HCT116 (cell line): ENCODE measurements at regions not wholly inside any gene's neighbourhood (a gene's known extent, or its start where the extent isn't known, plus 50 kb on each side); places are given as distances from the start of the nearest gene placed in this dataset.

Experiments
- ATAC-seq: fragments of 200-7000 bp; cut with Tn5 transposase; 2 replicates; pipeline ENCODE4 v1.9.1; 2020; ENCODE audit warnings: mild to moderate bottlenecking, moderate library complexity
- BruUV-seq: library from RNA; stranded (reverse); fragments of 400-500 nt; replicated peaks from 2 replicates; lab custom pipeline; 2021; lab: Mats Ljungman, UMichigan
- CTCF ChIA-PET: fragments of 300-600 bp; sonication (Branson Sonifier 250); formaldehyde crosslinking; loops from one replicate; lab custom pipeline; 2021; ENCODE audit warnings: antibody characterized with exemption; lab: Charles Lee
- POLR2A ChIA-PET: fragments of 300-600, 350-600 bp; sonication (Branson Sonifier 250); formaldehyde crosslinking; loops from one replicate; lab custom pipeline; 2021; ENCODE audit warnings: antibody characterized with exemption; lab: Charles Lee
- RAD21 ChIA-PET, 2 experiments: fragments of 300-600 bp; sonication (Branson Sonifier 250); formaldehyde crosslinking; loops; one replicate each; lab custom pipeline; 2023; ENCODE audit warnings: low total read pairs in 2 of 2; ENCODE audit not compliant: uncharacterized antibody in 2 of 2, unreplicated experiment in 2 of 2, low non-redundant PET in 1 of 2; lab: Charles Lee
- DNase-seq: peaks from one replicate; pipeline ENCODE4 v3.0.0-alpha.2; 2010; ENCODE audit warnings: low read depth, low spot score
- H2AFZ ChIP-seq: fragments of 200-600 bp; shearing (Covaris generic), sonication (generic); 2 replicates; pipeline ENCODE4 v1.6.1; 2017; ENCODE audit warnings: low read depth, mixed run types, mixed read lengths, antibody characterized with exemption, low read length; ENCODE audit not compliant: poor library complexity, severe bottlenecking
- H3K27ac ChIP-seq: 2 replicates; pipeline ENCODE4 v1.5.1; 2012; ENCODE audit warnings: low read depth, low read length
- H3K27me3 ChIP-seq: fragments of 200-600 bp; sonication (generic); 2 replicates; pipeline ENCODE4 v1.6.1; 2016; ENCODE audit warnings: mixed run types, low read length, mixed read lengths; ENCODE audit not compliant: insufficient read depth
- H3K36me3 ChIP-seq, 2 experiments: fragments of 200-500 bp in 1 of 2; fragments of 200-600 bp in 1 of 2; sonication (Bioruptor generic) in 1 of 2; sonication (generic) in 1 of 2; 2 replicates each; pipeline versions ENCODE4 v1.5.1 to v1.6.1; 2014 to 2016; ENCODE audit warnings: low read length in 2 of 2, inconsistent platforms in 1 of 2, mixed read lengths in 1 of 2, mixed run types in 1 of 2; ENCODE audit not compliant: insufficient read depth in 2 of 2, control insufficient read depth in 1 of 2
- H3K4me1 ChIP-seq, 2 experiments: fragments of 200-600 bp in 1 of 2; sonication (generic) in 1 of 2; 2 replicates each; pipeline versions ENCODE4 v1.5.1 to v1.6.1; 2012 to 2017; ENCODE audit warnings: low read length in 2 of 2, inconsistent platforms in 1 of 2, mild to moderate bottlenecking in 1 of 2, mixed read lengths in 1 of 2, mixed run types in 1 of 2, moderate library complexity in 1 of 2; ENCODE audit not compliant: insufficient read depth in 2 of 2, control insufficient read depth in 1 of 2
- H3K4me2 ChIP-seq: fragments of 200-600 bp; sonication (generic); 2 replicates; pipeline ENCODE4 v1.6.1; 2017; ENCODE audit warnings: mixed run types, low read length, mixed read lengths
- H3K4me3 ChIP-seq, 2 experiments: fragments of 200-600 bp in 1 of 2; sonication (generic) in 1 of 2; replicated peaks in 1 of 2; 2 replicates each; pipeline ENCODE4 v1.5.1; 2011 to 2016; ENCODE audit warnings: low read length in 2 of 2, control low read depth in 1 of 2, low read depth in 1 of 2, mild to moderate bottlenecking in 1 of 2, mixed read lengths in 1 of 2, mixed run types in 1 of 2
- H3K79me2 ChIP-seq: fragments of 200-600 bp; sonication (generic); 2 replicates; pipeline ENCODE4 v1.6.1; 2017; ENCODE audit warnings: mild to moderate bottlenecking, mixed run types, low read length, moderate library complexity, mixed read lengths; ENCODE audit not compliant: insufficient read depth
- H3K9ac ChIP-seq: fragments of 200-600 bp; sonication (generic); 2 replicates; pipeline ENCODE4 v1.6.1; 2016; ENCODE audit warnings: low read length, mixed read lengths
- H3K9me2 ChIP-seq: fragments of 200-600 bp; sonication (generic), shearing (Covaris generic); 2 replicates; pipeline ENCODE4 v1.6.1; 2017; ENCODE audit warnings: mixed run types, mild to moderate bottlenecking, moderate library complexity; ENCODE audit not compliant: insufficient read depth
- H3K9me3 ChIP-seq, 2 experiments: fragments of 200-500 bp in 1 of 2; fragments of 200-600 bp in 1 of 2; sonication (Bioruptor generic) in 1 of 2; sonication (generic) in 1 of 2; 2 replicates each; pipeline ENCODE4 v1.6.1; 2014 to 2017; ENCODE audit warnings: low read length in 2 of 2, mixed read lengths in 2 of 2, inconsistent platforms in 1 of 2, low read depth in 1 of 2, mild to moderate bottlenecking in 1 of 2, mixed run types in 1 of 2, moderate library complexity in 1 of 2; ENCODE audit not compliant: control insufficient read depth in 1 of 2, insufficient read depth in 1 of 2
- H4K20me1 ChIP-seq: fragments of 200-600 bp; sonication (generic), shearing (Covaris generic); 2 replicates; pipeline ENCODE4 v1.6.1; 2017; ENCODE audit warnings: mixed run types, mild to moderate bottlenecking, moderate library complexity; ENCODE audit not compliant: insufficient read depth
- CEBPB ChIP-seq: IDR thresholded peaks from 2 replicates; pipeline ENCODE4 v1.6.1; 2012; ENCODE audit warnings: low read depth
- CTCF ChIP-seq, 3 experiments: fragments of 200-600 bp in 1 of 3; sonication (generic) in 1 of 3; IDR thresholded peaks in 2 of 3; conservative IDR thresholded peaks in 1 of 3; 2 replicates each; pipeline ENCODE4 v1.5.1; 2012 to 2017; ENCODE audit warnings: low read depth in 2 of 3, low read length in 2 of 3, antibody characterized with exemption in 1 of 3, borderline replicate concordance in 1 of 3, control low read depth in 1 of 3, mild to moderate bottlenecking in 1 of 3, mixed read lengths in 1 of 3, mixed run types in 1 of 3, moderate library complexity in 1 of 3; ENCODE audit not compliant: insufficient read depth in 1 of 3
- ELF1 ChIP-seq: IDR thresholded peaks from 2 replicates; pipeline ENCODE4 v1.6.1; 2012; ENCODE audit warnings: low read depth, borderline replicate concordance
- EZH2 ChIP-seq: fragments of 200-600 bp; sonication (generic); IDR thresholded peaks from 2 replicates; pipeline ENCODE4 v1.6.1; 2017; ENCODE audit warnings: antibody characterized with exemption, mixed run types
- FOSL1 ChIP-seq: IDR thresholded peaks from 2 replicates; pipeline ENCODE4 v1.6.1; 2012; ENCODE audit warnings: low read depth
- JUND ChIP-seq: IDR thresholded peaks from 2 replicates; pipeline ENCODE4 v1.6.1; 2012
- POLR2AphosphoS5 ChIP-seq: IDR thresholded peaks from 2 replicates; pipeline ENCODE4 v1.6.1; 2011; ENCODE audit warnings: mild to moderate bottlenecking, low read depth, low read length, moderate library complexity
- RAD21 ChIP-seq: IDR thresholded peaks from 2 replicates; pipeline ENCODE4 v1.6.1; 2012; ENCODE audit warnings: low read depth, mild to moderate bottlenecking
- REST ChIP-seq: IDR thresholded peaks from 2 replicates; pipeline ENCODE4 v1.6.1; 2012; ENCODE audit warnings: low read depth
- YY1 ChIP-seq: IDR thresholded peaks from 2 replicates; pipeline ENCODE4 v1.6.1; 2011; ENCODE audit warnings: low read length, low read depth, moderate library complexity, mild to moderate bottlenecking; ENCODE audit not compliant: insufficient replicate concordance; ENCODE audit errors: extremely low read depth
- ZBTB33 ChIP-seq: IDR thresholded peaks from 2 replicates; pipeline ENCODE4 v1.6.1; 2011; ENCODE audit warnings: mild to moderate bottlenecking, low read length, moderate library complexity; ENCODE audit not compliant: insufficient replicate concordance; ENCODE audit errors: extremely low read depth
- ZFX ChIP-seq: fragments of 450-650 bp; IDR thresholded peaks from 2 replicates; pipeline ENCODE4 v1.6.1; 2017
- ZNF274 ChIP-seq: fragments of 200-500 bp; sonication (Bioruptor generic); IDR thresholded peaks from 2 replicates; pipeline ENCODE4 v1.6.1; 2014; ENCODE audit warnings: mild to moderate bottlenecking, low read depth, low read length, inconsistent platforms
- intact Hi-C: fragments of 100-400 bp; cut with micrococcal nuclease; formaldehyde crosslinking; loops from 2 replicates; pipeline ENCODE4 v1.10.0; 2022

- no peaks in the 10 kb centered on the region for H3K27me3 ChIP-seq
- H3K9me3 ChIP-seq, result no peaks in the 10 kb centered on the region
- no peak overlapping the region for H2AFZ ChIP-seq
- TF ChIP-seq ZFX (no peak), POLR2AphosphoS5 (no peak), RAD21 (no peak)
- ChIA-PET RAD21 (no interaction called here), CTCF (no interaction called here), POLR2A (no interaction called here)
- H3K9me2 ChIP-seq, result no peaks in the 10 kb centered on the region
- no peak for DNase-seq
- H3K79me2 ChIP-seq, result no peaks in the 10 kb centered on the region
- BruUV-seq, result no TSS peak
- H4K20me1 ChIP-seq, result no peaks in the 10 kb centered on the region
- intact Hi-C loops, result no loop called here
- no peaks in the 10 kb centered on the region for H3K4me1 ChIP-seq
- H3K4me3 ChIP-seq, result no peak overlapping the region
- H3K4me2 ChIP-seq, result no peak overlapping the region
- H3K9ac ChIP-seq, result no peak overlapping the region
- no peak for ATAC-seq
- H3K36me3 ChIP-seq, result no peaks in the 10 kb centered on the region
- no peak overlapping the region for H3K27ac ChIP-seq
Measured at GRCh38 chr4:116531870-116532269, 553.5 kb downstream of the TRAM1L1 start.

GRCh38 chr4:116531026-116531425 lies 554.4 kb downstream of the TRAM1L1 start:
- no TSS peak for BruUV-seq
- ChIA-PET RAD21 (no interaction called here), CTCF (no interaction called here), POLR2A (no interaction called here)
- Histone ChIP-seq H3K79me2 (no peaks in the 10 kb centered on the region), H4K20me1 (no peaks in the 10 kb centered on the region), H3K9me3 (no peaks in the 10 kb centered on the region), H3K36me3 (no peaks in the 10 kb centered on the region), H2AFZ (no peak overlapping the region), H3K4me1 (no peaks in the 10 kb centered on the region), H3K9me2 (no peaks in the 10 kb centered on the region), H3K4me2 (no peak overlapping the region), H3K4me3 (no peak overlapping the region), H3K9ac (no peak overlapping the region), H3K27me3 (no peaks in the 10 kb centered on the region), H3K27ac (no peak overlapping the region)
- ATAC-seq (no peak), DNase-seq (no peak)
- intact Hi-C loops, result no loop called here
- no peak for TF ChIP-seq ZNF274
- no peak for TF ChIP-seq POLR2AphosphoS5
- TF ChIP-seq YY1, result no peak
- no peak for TF ChIP-seq ZBTB33
- TF ChIP-seq REST, result no peak
- TF ChIP-seq ELF1, result no peak
- TF ChIP-seq CEBPB, result no peak
- no peak for TF ChIP-seq CTCF (IDR thresholded peaks at IDR 0.05 in 2 of 3, conservative IDR thresholded peaks at IDR 0.05 in 1 of 3; ENCODE audit: borderline replicate concordance in 1 of 3, insufficient read depth in 1 of 3, low read depth in 2 of 3, low read length in 2 of 3)
- TF ChIP-seq JUND, result no peak
- no peak for TF ChIP-seq EZH2
- no peak for TF ChIP-seq FOSL1
